ENCODE measurements at regions not wholly inside any gene's neighbourhood (a gene's known extent, or its start where the extent isn't known, plus 50 kb on each side); places are given as distances from the start of the nearest gene placed in this dataset.

GRCh38 chr13:33940256-33940655 is 122.3 kb downstream of the RFC3 start:
- no peaks in the 10 kb centered on the region for H3K4me1 ChIP-seq (ENCODE audit: control insufficient read depth, extremely low read depth, insufficient read depth, low read length)
- no peaks in the 10 kb centered on the region for H4K20me1 ChIP-seq (replicated peaks; ENCODE audit: control insufficient read depth, extremely low read depth, insufficient read depth, low read length)
- H3K27me3 ChIP-seq (ENCODE audit: control insufficient read depth in 2 of 2, insufficient read depth in 2 of 2, low read length in 2 of 2), result no peaks in the 10 kb centered on the region
- FAIRE-seq (no peak), DNase-seq (ENCODE audit: low read depth, low spot score) (no peak)
- no peak overlapping the region for H3K27ac ChIP-seq (ENCODE audit: insufficient read depth, low read depth, low read length)
- H3K36me3 ChIP-seq (ENCODE audit: control insufficient read depth in 2 of 2, extremely low read depth in 1 of 2, insufficient read depth in 2 of 2, low read length in 2 of 2), result no peaks in the 10 kb centered on the region
- no peak overlapping the region for H3K4me3 ChIP-seq (replicated peaks in 1 of 3; ENCODE audit: insufficient read depth in 1 of 3, low read depth in 1 of 3, low read length in 3 of 3)
- intact Hi-C loops (cut with micrococcal nuclease), result no loop called here
- ChIA-PET CTCF (interaction anchor here (2.0 kb wide), 1 partner anchor 9 kb away, joined by 4 read pairs; no protein-coding TSS in a partner anchor), POLR2A (no interaction called here)
- dilution Hi-C loops (cut with MboI; ENCODE audit: extremely low pct_ligation_motif_present, low sequenced_read_pairs), result no loop called here
- no TSS peak for BruUV-seq (replicated peaks)
- H3K9ac ChIP-seq (replicated peaks; ENCODE audit: extremely low read depth, insufficient read depth, low read length), result no peak overlapping the region
- no peak overlapping the region for H2AFZ ChIP-seq (ENCODE audit: low read depth, low read length)
- H3K79me2 ChIP-seq (ENCODE audit: control insufficient read depth, insufficient read depth, low read length), result no peaks in the 10 kb centered on the region
- H3K9me1 ChIP-seq (replicated peaks; ENCODE audit: control insufficient read depth, extremely low read depth, insufficient read depth, low read length), result no peaks in the 10 kb centered on the region
- TF ChIP-seq EZH2 (IDR thresholded peaks at IDR 0.05; ENCODE audit: borderline replicate concordance, low read depth, low read length, severe bottlenecking), result no peak
- TF ChIP-seq POLR2AphosphoS5 (IDR thresholded peaks at IDR 0.05; ENCODE audit: insufficient read depth, low read depth, low read length), result no peak
- no peak for TF ChIP-seq JUN (IDR thresholded peaks at IDR 0.05; ENCODE audit: borderline replicate concordance, insufficient read depth, insufficient read length, low read depth)
- H3K9me3 ChIP-seq (replicated peaks; ENCODE audit: control insufficient read depth, insufficient read depth, low read length), result no peaks in the 10 kb centered on the region
- H3K4me2 ChIP-seq (ENCODE audit: insufficient read depth, low read length), result no peak overlapping the region

- H3K4me1 ChIP-seq (ENCODE audit: control insufficient read depth, extremely low read depth, insufficient read depth, low read length), result no peaks in the 10 kb centered on the region
- FAIRE-seq, result no peak
- intact Hi-C loops (cut with micrococcal nuclease), result no loop called here
- H3K9me3 ChIP-seq (replicated peaks; ENCODE audit: control insufficient read depth, insufficient read depth, low read length), result no peaks in the 10 kb centered on the region
- no peaks in the 10 kb centered on the region for H3K79me2 ChIP-seq (ENCODE audit: control insufficient read depth, insufficient read depth, low read length)
- BruUV-seq (replicated peaks), result no TSS peak
- ChIA-PET CTCF (interaction anchor here (2.0 kb wide), 1 partner anchor 10 kb away, joined by 4 read pairs; no protein-coding TSS in a partner anchor), POLR2A (no interaction called here)
- TF ChIP-seq GATA2 (IDR thresholded peaks at IDR 0.05; ENCODE audit: insufficient read depth, insufficient read length, low read depth, low read length) (no peak), FOS (IDR thresholded peaks at IDR 0.05; ENCODE audit: borderline replicate concordance, insufficient read depth, low read length) (no peak), POLR2A (IDR thresholded peaks at IDR 0.05; ENCODE audit: low read depth, low read length) (no peak), CTCF (IDR thresholded peaks at IDR 0.05; ENCODE audit: extremely low read depth in 1 of 2, insufficient read depth in 1 of 2, low read depth in 1 of 2, low read length in 2 of 2) (no peak), JUN (IDR thresholded peaks at IDR 0.05; ENCODE audit: borderline replicate concordance, insufficient read depth, insufficient read length, low read depth) (no peak), POLR2AphosphoS5 (IDR thresholded peaks at IDR 0.05; ENCODE audit: insufficient read depth, low read depth, low read length) (no peak), MYC (IDR thresholded peaks at IDR 0.05; ENCODE audit: low read depth, low read length) (no peak), MAX (IDR thresholded peaks at IDR 0.05; ENCODE audit: insufficient read depth, insufficient read length) (no peak), EZH2 (IDR thresholded peaks at IDR 0.05; ENCODE audit: borderline replicate concordance, low read depth, low read length, severe bottlenecking) (no peak)
- H3K4me2 ChIP-seq (ENCODE audit: insufficient read depth, low read length), result no peak overlapping the region
- no peak overlapping the region for H3K4me3 ChIP-seq (replicated peaks in 1 of 3; ENCODE audit: insufficient read depth in 1 of 3, low read depth in 1 of 3, low read length in 3 of 3)
- no peaks in the 10 kb centered on the region for H3K36me3 ChIP-seq (ENCODE audit: control insufficient read depth in 2 of 2, extremely low read depth in 1 of 2, insufficient read depth in 2 of 2, low read length in 2 of 2)
- H3K27me3 ChIP-seq (ENCODE audit: control insufficient read depth in 2 of 2, insufficient read depth in 2 of 2, low read length in 2 of 2), result no peaks in the 10 kb centered on the region
- no peaks in the 10 kb centered on the region for H4K20me1 ChIP-seq (replicated peaks; ENCODE audit: control insufficient read depth, extremely low read depth, insufficient read depth, low read length)
- dilution Hi-C loops (cut with MboI; ENCODE audit: extremely low pct_ligation_motif_present, low sequenced_read_pairs), result no loop called here
- H3K9me1 ChIP-seq (replicated peaks; ENCODE audit: control insufficient read depth, extremely low read depth, insufficient read depth, low read length), result no peaks in the 10 kb centered on the region
- H2AFZ ChIP-seq (ENCODE audit: low read depth, low read length), result no peak overlapping the region
- peak; percentile 8 for DNase-seq (ENCODE audit: low read depth, low spot score)
- H3K9ac ChIP-seq (replicated peaks; ENCODE audit: extremely low read depth, insufficient read depth, low read length), result no peak overlapping the region
- no peak overlapping the region for H3K27ac ChIP-seq (ENCODE audit: insufficient read depth, low read depth, low read length)
These were observed 122.9 kb downstream of the RFC3 start for GRCh38 chr13:33940898-33941297.
